GM12878 (cell line): ENCODE measurements at regions not wholly inside any gene's neighbourhood (a gene's known extent, or its start where the extent isn't known, plus 50 kb on each side); places are given as distances from the start of the nearest gene placed in this dataset.

ENCODE experiments used
- BCLAF1 ChIP-seq: fragments of 450-650 bp; IDR thresholded peaks from 2 replicates; pipeline ENCODE4 v1.6.1; 2017; ENCODE audit warnings: antibody characterized with exemption, mild to moderate bottlenecking, moderate library complexity
- CBX3 ChIP-seq: fragments of 200-600 bp; sonication (generic); IDR thresholded peaks from 2 replicates; pipeline ENCODE4 v1.6.1; 2016; ENCODE audit warnings: low read depth, borderline replicate concordance
- CREB1 ChIP-seq: IDR thresholded peaks from 2 replicates; pipeline ENCODE4 v1.6.1; 2012; ENCODE audit warnings: low read depth, mild to moderate bottlenecking, inconsistent platforms
- CTCF ChIP-seq, 3 experiments: IDR thresholded peaks in 2 of 3; conservative IDR thresholded peaks in 1 of 3; 2 replicates each; pipeline ENCODE4 v1.5.1; 2011; ENCODE audit warnings: low read depth in 3 of 3, low read length in 3 of 3, mild to moderate bottlenecking in 3 of 3, control low read depth in 2 of 3, moderate library complexity in 2 of 3, inconsistent platforms in 1 of 3, mixed read lengths in 1 of 3; ENCODE audit not compliant: control insufficient read depth in 2 of 3, insufficient read depth in 1 of 3; ENCODE audit errors: extremely low read depth in 1 of 3
- EZH2 ChIP-seq: IDR thresholded peaks from 2 replicates; pipeline ENCODE4 v1.6.1; 2012; ENCODE audit warnings: low read depth, mild to moderate bottlenecking, control low read depth, inconsistent platforms, low read length, borderline replicate concordance; ENCODE audit not compliant: control insufficient read depth
- FOXM1 ChIP-seq: IDR thresholded peaks from 2 replicates; pipeline ENCODE4 v1.6.1; 2012; ENCODE audit warnings: low read depth, mild to moderate bottlenecking, inconsistent platforms, low read length, moderate library complexity
- MXI1 ChIP-seq: fragments of 150-350 bp; IDR thresholded peaks from 2 replicates; pipeline ENCODE4 v1.6.1; 2011; ENCODE audit warnings: low read depth, mild to moderate bottlenecking, inconsistent platforms, low read length, improper control_type of control experiment
- NR2F1 ChIP-seq: fragments of 450-650 bp; conservative IDR thresholded peaks from 2 replicates; pipeline ENCODE4 v1.6.1; 2017; ENCODE audit warnings: mild to moderate bottlenecking
- POLR2A ChIP-seq: IDR thresholded peaks from 2 replicates; pipeline ENCODE4 v1.6.1; 2011; ENCODE audit warnings: low read depth, mild to moderate bottlenecking, low read length
- POLR2AphosphoS5 ChIP-seq: IDR thresholded peaks from 2 replicates; pipeline ENCODE4 v1.6.1; 2011; ENCODE audit warnings: mild to moderate bottlenecking, low read length, inconsistent platforms
- RFX5 ChIP-seq: IDR thresholded peaks from 2 replicates; pipeline ENCODE4 v1.6.1; 2011; ENCODE audit warnings: low read depth, low read length, improper control_type of control experiment
- SP1 ChIP-seq: IDR thresholded peaks from one replicate; pipeline ENCODE4 v1.6.1; 2011; ENCODE audit warnings: low read depth, low read length
- STAT3 ChIP-seq: IDR thresholded peaks from 2 replicates; pipeline ENCODE4 v1.6.1; 2011; ENCODE audit warnings: low read depth, low read length, improper control_type of control experiment
- USF2 ChIP-seq: IDR thresholded peaks from 2 replicates; pipeline ENCODE4 v1.6.1; 2011; ENCODE audit warnings: low read depth, low read length, improper control_type of control experiment, borderline replicate concordance

DNA sequence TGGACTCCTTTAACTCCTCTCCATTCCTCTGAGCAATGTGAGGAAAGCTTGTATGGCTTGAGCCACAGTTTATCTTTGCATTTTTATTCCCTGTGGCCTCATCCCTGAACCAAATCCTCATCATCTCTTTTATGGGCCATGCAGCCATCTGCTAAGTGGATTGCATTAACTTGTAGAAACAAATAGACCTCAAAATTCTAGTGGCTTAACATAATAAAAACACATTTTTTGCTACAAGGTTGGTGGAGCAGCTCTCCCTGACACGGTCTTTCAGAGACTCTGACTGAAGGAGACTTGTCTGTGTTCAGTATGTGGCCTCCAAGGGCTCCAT lies 135.3 kb downstream of the RPL22L1 start:
- TF ChIP-seq CREB1 (no peak), BCLAF1 (no peak), CBX3 (no peak), CTCF (IDR thresholded peaks at IDR 0.05 in 2 of 3, conservative IDR thresholded peaks at IDR 0.05 in 1 of 3; ENCODE audit: control insufficient read depth in 2 of 3, extremely low read depth in 1 of 3, insufficient read depth in 1 of 3, low read depth in 3 of 3, low read length in 3 of 3) (no peak), EZH2 (no peak), POLR2A (no peak), USF2 (no peak), MXI1 (no peak), POLR2AphosphoS5 (no peak), STAT3 (no peak), NR2F1 (no peak), RFX5 (no peak), FOXM1 (no peak), SP1 (no peak)
